Stimulated activated CD4-positive, alpha-beta T cell treated with anti-CD3 and anti-CD28 coated beads, TNF-alpha, amount 100 ng/mL, for 1 hour (primary cell): ENCODE measurements at regions not wholly inside any gene's neighbourhood (a gene's known extent, or its start where the extent isn't known, plus 50 kb on each side); places are given as distances from the start of the nearest gene placed in this dataset.
"Not testable (repeated sequence)": the region's sequence is repeated elsewhere in the genome, so short reads cannot be mapped to it uniquely, and the experiment has no call there.

ENCODE experiments used
- DNase-seq, 3 donors: peaks; one replicate each; pipeline ENCODE4 v3.0.0-alpha.2; 2020; ENCODE audit warnings: low read depth in 3 of 3, low spot score in 1 of 3

GRCh38 chr14:21874946-21875345, 201.3 kb upstream of the OR4E1 start:
- DNase-seq: no peak

GRCh38 chr14:21874167-21874566, 200.5 kb upstream of the OR4E1 start:
- no peak for DNase-seq

- peak; percentile 45 to 58 (median 50) for DNase-seq
Measured at GRCh38 chr14:21868442-21869046, 194.9 kb upstream of the OR4E1 start.

GRCh38 chr14:21867541-21867940, 193.9 kb upstream of the OR4E1 start:
- no peak for DNase-seq

GRCh38 chr14:21866479-21866878, 192.9 kb upstream of the OR4E1 start:
- DNase-seq: no peak

GRCh38 chr14:21863289-21863688, 189.7 kb upstream of the OR4E1 start:
- DNase-seq: no peak

- no peak for DNase-seq
Measured at GRCh38 chr14:21861153-21861552, 187.5 kb upstream of the OR4E1 start.

- DNase-seq: no peak
Measured at GRCh38 chr14:21860172-21860571, 186.6 kb upstream of the OR4E1 start.

GRCh38 chr14:21852775-21853174, 179.2 kb upstream of the OR4E1 start:
- no peak for DNase-seq

- peak; percentile 36 to 54 (median 41) for DNase-seq
Measured at GRCh38 chr14:21852061-21852664, 178.5 kb upstream of the OR4E1 start.

GRCh38 chr14:21846902-21847301, 173.3 kb upstream of the OR4E1 start:
- not testable (repeated sequence) for DNase-seq

GRCh38 chr14:21846227-21846885, 172.7 kb upstream of the OR4E1 start:
- DNase-seq: peak; percentile 32 to 63 (median 37)

GRCh38 chr14:21840765-21841164, 167.1 kb upstream of the OR4E1 start:
- no peak for DNase-seq

GRCh38 chr14:21833836-21834235, 160.2 kb upstream of the OR4E1 start:
- DNase-seq: no peak

- DNase-seq: no peak
Measured at GRCh38 chr14:21825845-21826244, 152.2 kb upstream of the OR4E1 start.

GRCh38 chr14:21825149-21825743, 151.6 kb upstream of the OR4E1 start:
- DNase-seq: peak in 2 of 3 donors; percentile 4 to 17

- DNase-seq: no peak
Measured at GRCh38 chr14:21822109-21822508, 148.5 kb upstream of the OR4E1 start.

GRCh38 chr14:21820631-21821030, 147.0 kb upstream of the OR4E1 start:
- DNase-seq: no peak

GRCh38 chr14:21819891-21820290, 146.3 kb upstream of the OR4E1 start:
- DNase-seq: not testable (repeated sequence)

GRCh38 chr14:21817010-21817409, 143.4 kb upstream of the OR4E1 start:
- not testable (repeated sequence) for DNase-seq

- no peak for DNase-seq
Measured at GRCh38 chr14:21807975-21808374, 134.4 kb upstream of the OR4E1 start.

GRCh38 chr14:21804981-21805380, 131.4 kb upstream of the OR4E1 start:
- no peak for DNase-seq
